Testis (tissue), 2 donors: ENCODE measurements at regions not wholly inside any gene's neighbourhood (a gene's known extent, or its start where the extent isn't known, plus 50 kb on each side); places are given as distances from the start of the nearest gene placed in this dataset.

Experiments
- DNase-seq: peaks from one replicate; pipeline ENCODE4 v3.0.0-alpha.2; 2019
- H3K27ac ChIP-seq, 2 donors: fragments of 200-600 bp; sonication (generic); one replicate each; pipeline ENCODE4 v1.5.1; 2019
- H3K27me3 ChIP-seq: fragments of 200-600 bp; sonication (generic); one replicate; pipeline ENCODE4 v1.5.1; 2019
- H3K36me3 ChIP-seq: fragments of 200-600 bp; sonication (generic); one replicate; pipeline ENCODE4 v1.5.1; 2017; ENCODE audit warnings: low read depth; ENCODE audit errors: missing control alignments
- H3K4me1 ChIP-seq: fragments of 200-600 bp; sonication (generic); one replicate; pipeline ENCODE4 v1.5.1; 2019
- H3K4me3 ChIP-seq, 2 donors: fragments of 200-600 bp; sonication (generic); one replicate each; pipeline ENCODE4 v1.5.1; 2017 to 2019
- H3K9me3 ChIP-seq: fragments of 200-600 bp; sonication (generic); one replicate; pipeline ENCODE4 v1.5.1; 2017
- POLR2A ChIP-seq: fragments of 450-650 bp; IDR thresholded peaks from one replicate; pipeline ENCODE4 v1.6.1; 2017; ENCODE audit warnings: antibody characterized with exemption, mild to moderate bottlenecking, moderate library complexity
- WGBS, 2 donors: methylation state at CpG; one replicate each; pipeline ENCODE4 v1.1.5; 2018; 5-methylcytosine and 5-hydroxymethylcytosine counted together
- intact Hi-C: fragments of 100-400 bp; cut with DNase I; formaldehyde crosslinking; loops from one replicate; pipeline ENCODE4 v1.15.1; 2023; ENCODE audit warnings: low total_unique reads
- TF ChIP-seq, protein P1 (sequence below), 3 experiments: fragments of 450-650 bp in 2 of 3; fragments of 200-600 bp in 1 of 3; sonication (generic) in 1 of 3; IDR thresholded peaks; one replicate each; pipeline ENCODE4 v1.5.1; 2016 to 2019; ENCODE audit warnings: antibody characterized with exemption in 3 of 3, mild to moderate bottlenecking in 2 of 3, moderate library complexity in 1 of 3

DNA sequence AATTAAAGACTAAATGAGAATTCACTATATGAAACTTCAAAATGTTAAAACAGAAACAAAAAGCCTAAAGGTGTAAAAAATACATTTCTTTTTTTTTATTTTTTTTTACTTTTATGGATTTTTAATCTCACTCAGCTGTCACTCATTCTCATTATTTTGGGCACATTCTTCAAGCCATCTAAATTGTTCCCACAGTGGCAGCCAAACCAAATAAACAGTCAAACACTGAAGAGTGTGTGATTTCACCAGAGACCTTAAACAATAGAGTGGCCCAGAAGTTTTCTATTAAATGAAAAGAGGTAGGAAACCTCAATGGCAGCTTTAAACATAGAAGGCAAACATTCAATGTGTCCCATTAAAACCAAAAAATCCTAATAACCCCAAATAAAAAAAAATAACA lies 616.1 kb downstream of the OTOL1 start:
- H3K4me1 ChIP-seq: no peaks in the 10 kb centered on the region
- H3K9me3 ChIP-seq: no peaks in the 10 kb centered on the region
- DNase-seq: no peak
- intact Hi-C loops: no loop called here
- no peak for TF ChIP-seq POLR2A
- TF ChIP-seq, protein P1, sequence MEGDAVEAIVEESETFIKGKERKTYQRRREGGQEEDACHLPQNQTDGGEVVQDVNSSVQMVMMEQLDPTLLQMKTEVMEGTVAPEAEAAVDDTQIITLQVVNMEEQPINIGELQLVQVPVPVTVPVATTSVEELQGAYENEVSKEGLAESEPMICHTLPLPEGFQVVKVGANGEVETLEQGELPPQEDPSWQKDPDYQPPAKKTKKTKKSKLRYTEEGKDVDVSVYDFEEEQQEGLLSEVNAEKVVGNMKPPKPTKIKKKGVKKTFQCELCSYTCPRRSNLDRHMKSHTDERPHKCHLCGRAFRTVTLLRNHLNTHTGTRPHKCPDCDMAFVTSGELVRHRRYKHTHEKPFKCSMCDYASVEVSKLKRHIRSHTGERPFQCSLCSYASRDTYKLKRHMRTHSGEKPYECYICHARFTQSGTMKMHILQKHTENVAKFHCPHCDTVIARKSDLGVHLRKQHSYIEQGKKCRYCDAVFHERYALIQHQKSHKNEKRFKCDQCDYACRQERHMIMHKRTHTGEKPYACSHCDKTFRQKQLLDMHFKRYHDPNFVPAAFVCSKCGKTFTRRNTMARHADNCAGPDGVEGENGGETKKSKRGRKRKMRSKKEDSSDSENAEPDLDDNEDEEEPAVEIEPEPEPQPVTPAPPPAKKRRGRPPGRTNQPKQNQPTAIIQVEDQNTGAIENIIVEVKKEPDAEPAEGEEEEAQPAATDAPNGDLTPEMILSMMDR (IDR thresholded peaks at IDR 0.05): no peak
- no peaks in the 10 kb centered on the region for H3K36me3 ChIP-seq
- no peak overlapping the region for H3K27ac ChIP-seq
- no peak overlapping the region for H3K4me3 ChIP-seq
- no peaks in the 10 kb centered on the region for H3K27me3 ChIP-seq

DNA sequence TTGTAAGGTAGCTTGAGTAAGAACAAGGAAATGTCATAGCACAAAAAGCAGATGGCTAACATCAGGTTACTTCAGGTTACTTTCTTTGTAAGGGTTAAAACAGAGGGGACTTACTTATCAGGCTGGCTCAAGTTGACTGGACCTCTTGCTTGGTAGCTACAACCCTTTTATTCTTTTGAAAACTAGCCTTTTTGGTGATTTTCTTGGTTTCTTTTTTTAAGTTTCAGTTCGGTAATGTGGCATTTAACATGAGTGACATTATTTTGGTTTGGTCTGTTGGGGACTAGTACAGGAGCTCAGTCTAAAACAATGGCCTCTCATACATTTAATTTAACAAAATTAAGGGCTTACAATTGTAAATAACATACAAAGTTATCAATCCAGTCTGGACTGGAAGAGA lies 621.4 kb downstream of the OTOL1 start:
- Histone ChIP-seq H3K27ac (no peak overlapping the region), H3K9me3 (no peaks in the 10 kb centered on the region), H3K27me3 (no peaks in the 10 kb centered on the region), H3K4me3 (no peak overlapping the region), H3K36me3 (no peaks in the 10 kb centered on the region), H3K4me1 (no peaks in the 10 kb centered on the region)
- intact Hi-C loops: no loop called here
- WGBS, 2 donors: 87 to 96% methylated on average over 1 of the region's 1 CpG
- DNase-seq: no peak
- no peak for TF ChIP-seq POLR2A
- TF ChIP-seq, protein P1 (IDR thresholded peaks at IDR 0.05): no peak

DNA sequence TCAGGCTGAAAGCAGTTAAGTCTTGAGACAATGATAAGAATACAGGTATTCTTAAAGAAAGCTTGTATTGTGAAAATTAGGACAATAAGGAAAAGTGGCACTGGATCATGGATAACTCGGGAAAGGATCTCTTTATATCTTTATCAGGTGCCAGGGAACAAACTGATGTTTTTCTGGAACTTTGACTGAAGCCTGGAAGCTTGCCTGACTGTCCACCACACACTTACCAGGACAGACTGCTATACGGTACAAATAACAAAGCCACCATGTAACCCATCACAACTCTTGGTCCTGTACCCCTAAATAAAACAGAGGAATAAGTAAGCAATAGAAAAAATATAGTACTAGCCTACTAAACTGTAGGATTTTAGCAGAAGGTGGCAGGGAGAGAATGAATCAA lies 623.0 kb downstream of the OTOL1 start:
- Histone ChIP-seq H3K9me3 (no peaks in the 10 kb centered on the region), H3K4me1 (no peaks in the 10 kb centered on the region), H3K4me3 (no peak overlapping the region), H3K36me3 (no peaks in the 10 kb centered on the region), H3K27ac (no peak overlapping the region), H3K27me3 (no peaks in the 10 kb centered on the region)
- TF ChIP-seq POLR2A: no peak
- TF ChIP-seq, protein P1 (IDR thresholded peaks at IDR 0.05): no peak
- DNase-seq: no peak
- WGBS, 2 donors: 77 to 83% methylated on average over 2 of the region's 2 CpGs
- intact Hi-C loops: no loop called here

DNA sequence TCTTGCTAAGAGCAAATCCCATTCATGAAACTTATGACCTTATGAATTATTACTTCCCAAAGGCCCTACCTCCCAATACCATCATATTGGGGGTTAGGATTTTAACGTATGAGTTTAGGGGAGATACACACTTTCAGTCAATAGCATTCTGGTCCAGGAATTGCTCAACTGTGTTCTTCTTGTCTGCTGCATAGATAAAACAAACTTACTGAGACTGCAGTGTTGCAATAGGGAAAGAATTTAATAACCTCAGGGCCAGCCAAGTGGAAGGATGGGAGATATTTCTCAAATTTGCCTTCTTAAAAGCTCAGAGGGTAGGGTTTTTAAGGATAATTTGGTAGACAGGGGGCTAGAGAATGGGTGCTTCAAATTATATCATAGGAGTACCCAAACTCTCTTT lies 625.8 kb downstream of the OTOL1 start:
- no peaks in the 10 kb centered on the region for H3K36me3 ChIP-seq
- no peaks in the 10 kb centered on the region for H3K27me3 ChIP-seq
- H3K9me3 ChIP-seq: no peaks in the 10 kb centered on the region
- TF ChIP-seq POLR2A: no peak
- TF ChIP-seq, protein P1 (IDR thresholded peaks at IDR 0.05): no peak
- no peaks in the 10 kb centered on the region for H3K4me1 ChIP-seq
- DNase-seq: no peak
- H3K4me3 ChIP-seq: no peak overlapping the region
- intact Hi-C loops: no loop called here
- 50 to 68% methylated on average over 1 of the region's 1 CpG for WGBS, 2 donors
- H3K27ac ChIP-seq: no peak overlapping the region

DNA sequence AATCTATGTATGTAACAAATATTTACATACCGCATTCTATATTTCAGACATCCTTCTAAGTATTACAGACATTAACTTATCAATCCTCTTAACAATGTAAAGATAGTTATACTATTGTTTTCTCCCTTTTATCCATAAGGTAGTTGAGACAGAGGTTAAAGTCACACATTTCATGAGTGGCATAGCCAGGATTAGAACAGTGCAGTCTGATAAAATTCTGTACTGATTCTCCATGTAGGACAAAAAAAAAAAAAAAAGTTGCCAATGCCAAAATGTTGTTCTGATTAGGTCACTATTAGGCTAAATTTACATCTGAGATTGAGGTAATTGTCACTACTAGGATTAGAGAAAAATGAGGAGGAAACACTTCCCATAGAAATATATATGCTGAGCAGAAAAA lies 629.2 kb downstream of the OTOL1 start:
- Histone ChIP-seq H3K27me3 (no peaks in the 10 kb centered on the region), H3K4me3 (no peak overlapping the region), H3K27ac (no peak overlapping the region), H3K36me3 (no peaks in the 10 kb centered on the region), H3K9me3 (no peaks in the 10 kb centered on the region), H3K4me1 (no peaks in the 10 kb centered on the region)
- DNase-seq: no peak
- WGBS, 2 donors: 79 to 100% methylated on average over 1 of the region's 1 CpG
- no peak for TF ChIP-seq POLR2A
- TF ChIP-seq, protein P1 (IDR thresholded peaks at IDR 0.05): no peak
- intact Hi-C loops: no loop called here
